ENCODE measurements at regions not wholly inside any gene's neighbourhood (a gene's known extent, or its start where the extent isn't known, plus 50 kb on each side); places are given as distances from the start of the nearest gene placed in this dataset.

DNA sequence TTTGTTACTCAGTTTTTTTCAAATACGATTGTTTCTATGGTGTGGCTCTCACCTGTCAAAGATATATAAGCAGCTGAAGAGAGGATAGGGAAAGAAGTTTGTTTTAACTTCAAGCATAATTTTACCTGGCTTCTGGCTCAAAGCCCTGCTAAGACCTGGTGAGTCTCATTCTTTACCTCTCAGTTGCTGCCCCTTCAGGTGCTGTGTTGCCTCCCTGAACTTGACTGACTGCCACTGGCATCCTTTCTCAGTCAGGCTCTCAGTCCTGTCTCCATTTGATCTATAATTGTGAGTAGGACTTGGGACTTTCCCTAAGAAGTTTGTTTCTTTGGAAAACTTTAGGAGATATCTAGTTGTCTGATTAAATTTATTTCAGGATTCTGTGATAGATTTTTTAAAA, 249.6 kb downstream of the IZUMO3 start:
- TF ChIP-seq CTCF (IDR thresholded peaks at IDR 0.05) (no peak), POLR2A (IDR thresholded peaks at IDR 0.05; ENCODE audit: low read depth) (no peak)
